AG09319 (cell line): ENCODE measurements at regions not wholly inside any gene's neighbourhood (a gene's known extent, or its start where the extent isn't known, plus 50 kb on each side); places are given as distances from the start of the nearest gene placed in this dataset.

Experiments used
- DNase-seq: peaks from one replicate; pipeline ENCODE4 v3.0.0-alpha.2; 2010; ENCODE audit warnings: low read depth; ENCODE audit errors: extremely low read depth
- TF ChIP-seq, protein P1 (sequence below): IDR thresholded peaks from 2 replicates; pipeline ENCODE4 v1.5.1; 2011; ENCODE audit warnings: low read depth, mild to moderate bottlenecking, inconsistent platforms, low read length, moderate library complexity

DNA sequence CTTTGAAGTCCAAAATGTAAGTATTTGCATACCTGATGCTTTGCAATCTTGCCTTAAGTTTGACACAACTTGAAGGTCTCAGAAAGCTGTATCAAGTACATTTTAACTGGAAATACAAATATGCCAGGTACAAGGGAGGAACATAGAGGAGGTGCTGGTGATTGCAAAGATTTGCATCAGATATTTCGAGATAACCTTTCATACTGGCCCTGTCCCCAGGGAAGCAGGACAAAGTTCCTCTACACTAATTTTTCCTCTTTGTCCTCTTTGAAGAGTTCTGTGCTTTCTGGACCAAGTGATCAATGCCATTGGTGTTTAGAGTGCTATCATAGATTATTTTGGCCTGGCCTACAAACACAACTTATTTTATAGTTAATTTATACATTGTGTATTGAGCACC, 686.1 kb downstream of the HACE1 start:
- no peak for DNase-seq
- TF ChIP-seq, protein P1, sequence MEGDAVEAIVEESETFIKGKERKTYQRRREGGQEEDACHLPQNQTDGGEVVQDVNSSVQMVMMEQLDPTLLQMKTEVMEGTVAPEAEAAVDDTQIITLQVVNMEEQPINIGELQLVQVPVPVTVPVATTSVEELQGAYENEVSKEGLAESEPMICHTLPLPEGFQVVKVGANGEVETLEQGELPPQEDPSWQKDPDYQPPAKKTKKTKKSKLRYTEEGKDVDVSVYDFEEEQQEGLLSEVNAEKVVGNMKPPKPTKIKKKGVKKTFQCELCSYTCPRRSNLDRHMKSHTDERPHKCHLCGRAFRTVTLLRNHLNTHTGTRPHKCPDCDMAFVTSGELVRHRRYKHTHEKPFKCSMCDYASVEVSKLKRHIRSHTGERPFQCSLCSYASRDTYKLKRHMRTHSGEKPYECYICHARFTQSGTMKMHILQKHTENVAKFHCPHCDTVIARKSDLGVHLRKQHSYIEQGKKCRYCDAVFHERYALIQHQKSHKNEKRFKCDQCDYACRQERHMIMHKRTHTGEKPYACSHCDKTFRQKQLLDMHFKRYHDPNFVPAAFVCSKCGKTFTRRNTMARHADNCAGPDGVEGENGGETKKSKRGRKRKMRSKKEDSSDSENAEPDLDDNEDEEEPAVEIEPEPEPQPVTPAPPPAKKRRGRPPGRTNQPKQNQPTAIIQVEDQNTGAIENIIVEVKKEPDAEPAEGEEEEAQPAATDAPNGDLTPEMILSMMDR = no peak

DNA sequence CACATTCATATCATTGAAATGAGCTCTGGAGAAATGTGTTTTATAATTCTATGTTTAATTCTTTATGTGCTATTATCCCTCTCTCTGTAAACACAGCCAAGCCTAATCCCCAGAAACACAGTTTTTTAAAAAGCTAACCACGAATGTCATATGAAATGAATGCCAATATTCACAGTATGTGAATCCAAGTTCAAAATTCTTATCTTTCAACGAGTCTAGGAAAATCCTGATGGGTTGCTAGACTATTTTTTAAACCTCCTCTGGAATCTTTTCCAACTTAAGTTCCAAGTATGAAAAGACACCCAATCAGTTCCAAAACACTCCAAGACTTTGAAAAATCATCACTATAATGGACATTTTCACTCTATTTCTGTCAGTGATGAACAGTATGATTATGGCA, 689.3 kb downstream of the HACE1 start:
- TF ChIP-seq, protein P1 = no peak
- no peak for DNase-seq

DNA sequence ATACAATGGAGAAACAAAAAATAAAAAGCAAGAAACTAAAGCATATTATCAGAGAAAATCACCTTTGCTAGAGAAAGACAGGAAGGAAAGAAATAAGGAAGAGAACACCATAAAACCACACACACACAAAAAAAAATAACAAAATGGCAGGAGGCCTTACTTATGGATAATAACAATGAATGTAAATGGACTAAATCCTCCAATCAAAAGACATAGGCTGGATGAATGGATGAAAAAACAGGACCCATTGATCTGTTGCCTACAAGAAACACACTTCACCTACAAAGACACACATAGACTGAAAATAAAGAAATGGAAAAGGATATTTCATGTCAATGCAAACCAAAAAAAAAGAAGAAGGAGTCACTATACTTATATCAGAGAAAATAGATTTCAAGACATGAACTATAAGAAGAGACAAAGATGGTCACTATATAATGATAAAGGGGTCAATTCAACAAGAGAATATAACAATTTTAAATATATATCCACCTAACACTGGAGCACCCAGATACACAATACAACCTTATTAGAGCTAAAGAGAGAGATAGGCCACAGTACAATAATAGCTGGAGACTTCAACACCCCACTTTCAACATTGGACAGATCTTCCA, 693.6 kb downstream of the HACE1 start:
- DNase-seq = no peak
- TF ChIP-seq, protein P1 = no peak

DNA sequence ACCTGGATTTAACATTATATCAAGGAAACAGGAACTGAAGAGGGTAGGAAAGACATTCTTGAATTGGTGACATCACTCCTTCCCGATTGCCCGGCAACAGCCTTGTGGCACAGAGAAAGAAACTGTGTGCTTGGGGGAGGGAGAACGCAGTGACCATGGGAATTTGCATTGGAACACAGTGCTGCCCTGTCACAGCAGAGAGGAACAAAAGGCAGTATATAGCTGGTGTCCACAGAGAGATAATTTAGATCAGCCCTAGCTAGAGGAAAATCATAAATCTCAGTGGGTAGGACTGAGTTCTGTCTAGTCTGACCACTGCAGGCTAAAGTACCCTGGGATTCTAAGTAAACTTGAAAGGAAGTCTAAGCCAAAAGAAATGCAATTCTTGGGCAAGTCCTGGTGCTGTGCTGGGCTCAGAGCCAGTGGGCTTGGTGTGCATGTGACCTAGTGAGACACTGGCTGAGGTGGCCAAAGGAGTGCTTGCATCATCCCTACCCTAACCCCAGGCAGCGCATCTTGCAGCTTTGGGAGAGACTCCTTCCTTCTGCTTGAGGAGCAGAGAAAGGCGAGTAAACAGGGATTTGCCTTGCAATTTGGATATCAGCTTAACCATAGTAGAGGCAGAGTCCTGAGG, 697.6 kb downstream of the HACE1 start:
- TF ChIP-seq, protein P1 = no peak
- no peak for DNase-seq

DNA sequence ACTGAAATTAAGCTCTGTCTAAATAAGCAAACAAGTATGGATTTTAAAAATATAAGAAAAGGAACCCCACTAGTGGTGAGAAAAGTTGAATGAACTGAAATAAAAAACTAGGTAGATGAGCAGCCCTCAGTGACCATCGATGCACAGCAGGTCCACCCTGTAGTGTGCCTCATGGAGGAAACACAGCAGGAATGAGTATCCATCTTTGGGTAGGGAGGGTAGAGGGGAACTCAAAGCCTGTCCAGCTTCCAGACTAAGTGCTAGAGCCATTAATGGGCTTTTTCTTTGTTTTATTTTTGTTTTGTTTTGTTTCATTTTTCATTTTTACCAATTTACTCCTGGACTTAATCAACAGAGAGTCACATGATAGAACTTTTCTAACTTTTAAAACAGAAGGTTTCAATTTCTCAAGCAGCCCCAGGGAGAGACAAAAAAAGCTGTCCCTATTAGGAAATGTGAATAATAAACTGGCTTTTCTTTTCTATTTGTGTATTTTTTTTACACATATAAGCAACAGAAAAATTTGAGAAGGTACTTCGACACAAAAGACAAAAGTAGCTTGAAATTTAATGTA, 700.6 kb downstream of the HACE1 start:
- no peak for DNase-seq
- TF ChIP-seq, protein P1 = no peak

DNA sequence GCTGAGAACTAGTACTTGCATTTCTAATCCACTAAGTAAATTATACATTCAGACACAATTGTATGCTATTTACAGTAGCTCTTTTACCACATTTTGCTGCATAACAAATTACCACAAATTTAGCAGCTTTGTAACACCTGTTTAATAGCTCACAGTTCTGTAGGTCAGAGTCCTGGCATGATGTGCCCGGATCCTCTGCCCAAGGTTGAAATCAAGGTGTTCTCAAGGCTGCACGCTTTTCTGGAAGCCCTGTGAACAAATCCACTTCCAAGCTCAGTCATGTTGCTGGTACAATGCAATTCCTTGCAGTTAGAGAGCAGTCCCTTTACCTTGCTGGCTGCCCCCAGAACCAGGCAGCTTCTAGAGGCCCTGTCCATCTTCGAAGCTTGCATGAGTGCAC, 716.0 kb downstream of the HACE1 start:
- DNase-seq = no peak
- TF ChIP-seq, protein P1 = no peak

DNA sequence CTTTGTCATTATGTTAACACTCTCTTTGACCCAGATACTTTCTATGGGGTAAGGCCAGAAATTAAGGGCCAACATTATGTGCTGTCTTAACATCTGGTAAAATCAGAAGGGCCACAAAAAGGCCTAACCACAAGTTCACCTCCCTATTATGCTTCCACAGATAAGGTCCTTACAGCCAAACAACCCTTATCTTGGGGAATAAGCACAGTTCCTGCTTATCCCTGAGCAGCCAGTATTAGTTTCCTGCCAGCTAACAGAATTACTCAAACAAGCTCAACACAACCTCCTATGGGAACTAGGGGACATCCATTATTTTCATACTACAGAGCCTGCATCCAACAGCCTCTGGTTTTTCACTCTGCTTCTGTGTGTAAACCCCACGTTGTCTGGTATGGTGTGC, 724.8 kb downstream of the HACE1 start:
- TF ChIP-seq, protein P1 = no peak
- no peak for DNase-seq
